Stimulated activated CD4-positive, alpha-beta T cell treated with anti-CD3 and anti-CD28 coated beads, Interleukin-12 subunit alpha, Interleukin-12 subunit beta, amount 100 ng/mL, for 24 hours (primary cell): ENCODE measurements at regions not wholly inside any gene's neighbourhood (a gene's known extent, or its start where the extent isn't known, plus 50 kb on each side); places are given as distances from the start of the nearest gene placed in this dataset.
"Not testable (repeated sequence)": the region's sequence is repeated elsewhere in the genome, so short reads cannot be mapped to it uniquely, and the experiment has no call there.

Source experiments
- DNase-seq, 2 experiments: peaks; one replicate each; pipeline ENCODE4 v3.0.0-alpha.2; 2020; ENCODE audit warnings: low read depth in 2 of 2

GRCh38 chr3:95752199-95752598 is 1062.2 kb upstream of the EPHA6 start:
- DNase-seq: no peak

GRCh38 chr3:95758707-95759106 is 1055.7 kb upstream of the EPHA6 start:
- DNase-seq: no peak

GRCh38 chr3:95759614-95760301 is 1054.6 kb upstream of the EPHA6 start:
- DNase-seq: no peak

GRCh38 chr3:95775486-95776094 is 1038.8 kb upstream of the EPHA6 start:
- no peak for DNase-seq

GRCh38 chr3:95781598-95781997 is 1032.8 kb upstream of the EPHA6 start:
- no peak for DNase-seq

- DNase-seq: no peak
These were observed 1025.3 kb upstream of the EPHA6 start for GRCh38 chr3:95789111-95789510.

GRCh38 chr3:95797081-95797480 is 1017.3 kb upstream of the EPHA6 start:
- no peak for DNase-seq

- no peak for DNase-seq
These were observed 1015.8 kb upstream of the EPHA6 start for GRCh38 chr3:95798628-95799027.

GRCh38 chr3:95810462-95810861 is 1003.9 kb upstream of the EPHA6 start:
- DNase-seq: no peak

GRCh38 chr3:95813244-95813643 is 1001.1 kb upstream of the EPHA6 start:
- DNase-seq: no peak

GRCh38 chr3:95815828-95816227 is 998.6 kb upstream of the EPHA6 start:
- DNase-seq: no peak

- no peak for DNase-seq
These were observed 988.0 kb upstream of the EPHA6 start for GRCh38 chr3:95826419-95826818.

GRCh38 chr3:95832146-95832545 is 982.2 kb upstream of the EPHA6 start:
- no peak for DNase-seq

- not testable (repeated sequence) for DNase-seq
These were observed 953.8 kb upstream of the EPHA6 start for GRCh38 chr3:95860628-95861027.

- no peak for DNase-seq
These were observed 930.6 kb upstream of the EPHA6 start for GRCh38 chr3:95883801-95884200.

GRCh38 chr3:95886616-95887015 is 927.8 kb upstream of the EPHA6 start:
- DNase-seq: no peak

- DNase-seq: no peak
These were observed 927.3 kb upstream of the EPHA6 start for GRCh38 chr3:95887114-95887513.

- DNase-seq: no peak
These were observed 919.6 kb upstream of the EPHA6 start for GRCh38 chr3:95894820-95895219.

- DNase-seq: no peak
These were observed 914.9 kb upstream of the EPHA6 start for GRCh38 chr3:95899494-95899893.

GRCh38 chr3:95899911-95900310 is 914.5 kb upstream of the EPHA6 start:
- no peak for DNase-seq

GRCh38 chr3:95901948-95902347 is 912.4 kb upstream of the EPHA6 start:
- DNase-seq: no peak

- no peak for DNase-seq
These were observed 909.2 kb upstream of the EPHA6 start for GRCh38 chr3:95905182-95905581.

GRCh38 chr3:95911767-95912166 is 902.6 kb upstream of the EPHA6 start:
- DNase-seq: no peak
